SK-MEL-5 (cell line): ENCODE measurements at regions not wholly inside any gene's neighbourhood (a gene's known extent, or its start where the extent isn't known, plus 50 kb on each side); places are given as distances from the start of the nearest gene placed in this dataset.

ENCODE experiments used
- DNase-seq: peaks from one replicate; pipeline ENCODE4 v3.0.0-alpha.2; 2016; ENCODE audit warnings: low read depth, low spot score
- in situ Hi-C: cut with HindIII; loops from 2 replicates; pipeline ENCODE4 v1.10.0; 2016; ENCODE audit warnings: low sequenced_read_pairs, high pct_unique_total_duplicates, low pct_unique_long_range_greater_than_20kb

DNA sequence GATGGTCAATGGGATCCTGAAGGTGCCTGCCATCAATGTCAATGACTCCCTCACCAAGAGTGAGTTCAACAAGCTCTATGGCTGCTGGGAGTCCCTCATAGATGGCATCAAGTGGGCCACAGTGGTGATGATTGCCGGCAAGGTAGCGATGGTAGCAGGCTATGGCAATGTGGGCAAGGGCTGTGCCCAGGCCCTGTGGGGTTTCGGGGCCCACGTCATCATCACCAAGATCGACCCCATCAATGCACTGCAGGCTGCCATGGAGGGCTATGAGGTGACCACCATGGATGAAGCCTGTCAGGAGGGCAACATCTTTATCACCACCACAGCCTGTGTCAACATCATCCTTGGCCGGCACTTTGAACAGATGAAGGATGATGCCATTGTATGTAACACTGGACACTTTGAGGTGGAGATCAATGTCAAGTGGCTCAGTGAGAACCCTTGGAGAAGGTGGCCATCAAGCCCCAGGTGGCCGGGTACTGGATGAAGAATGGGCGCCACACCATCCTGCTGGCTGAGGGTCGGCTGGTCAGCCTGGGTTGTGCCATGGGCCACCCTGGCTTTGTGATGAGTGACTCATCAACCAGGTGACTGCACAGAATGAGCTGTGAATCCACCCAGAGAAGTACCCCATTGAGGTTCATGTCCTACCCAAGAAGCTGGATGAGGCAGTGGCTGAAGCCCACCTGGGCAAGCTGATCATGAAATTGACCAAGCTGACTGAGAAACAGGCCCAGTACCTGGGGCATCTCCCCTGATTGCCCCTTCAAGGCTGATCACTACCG lies 63.0 kb upstream of the ANTXRL start:
- no peak for DNase-seq
- in situ Hi-C loops, result no loop called here

GRCh38 chr10:46224414-46224682 lies 62.4 kb upstream of the ANTXRL start:
- in situ Hi-C loops, result no loop called here
- no peak for DNase-seq

DNA sequence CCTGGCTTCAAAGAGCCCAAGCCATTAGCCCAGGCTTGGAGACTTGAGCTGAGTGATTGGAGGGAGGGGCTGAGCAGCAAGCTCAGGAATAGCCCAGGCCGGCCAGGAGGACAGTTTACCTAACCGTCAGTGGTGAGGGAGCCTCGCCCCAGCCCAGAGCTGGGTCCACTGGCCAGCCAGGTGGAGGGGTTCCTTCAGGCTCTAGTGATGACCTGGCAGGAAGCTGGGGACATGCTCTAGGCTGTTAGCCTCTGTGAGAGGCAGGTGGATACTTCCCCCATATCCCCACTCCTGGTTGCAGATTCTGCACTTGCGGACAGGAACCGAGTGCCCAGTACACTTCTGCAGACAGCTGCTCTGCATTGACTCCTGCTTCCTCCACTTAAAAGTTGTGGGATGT lies 61.2 kb upstream of the ANTXRL start:
- in situ Hi-C loops, result no loop called here
- no peak for DNase-seq

- in situ Hi-C loops, result no loop called here
- no peak for DNase-seq
Observed at GRCh38 chr10:46226232-46226631, 60.6 kb upstream of the ANTXRL start.

GRCh38 chr10:46226900-46227558 lies 59.8 kb upstream of the ANTXRL start:
- in situ Hi-C loops, result no loop called here
- DNase-seq, result no peak

- no peak for DNase-seq
- in situ Hi-C loops, result no loop called here
Observed at GRCh38 chr10:46227571-46227935, 59.2 kb upstream of the ANTXRL start.

- in situ Hi-C loops, result no loop called here
- no peak for DNase-seq
Observed at GRCh38 chr10:46227936-46228562, 58.7 kb upstream of the ANTXRL start.

- peak; percentile 80 for DNase-seq
- in situ Hi-C loops, result no loop called here
Observed at GRCh38 chr10:46228563-46229071, 58.2 kb upstream of the ANTXRL start.

DNA sequence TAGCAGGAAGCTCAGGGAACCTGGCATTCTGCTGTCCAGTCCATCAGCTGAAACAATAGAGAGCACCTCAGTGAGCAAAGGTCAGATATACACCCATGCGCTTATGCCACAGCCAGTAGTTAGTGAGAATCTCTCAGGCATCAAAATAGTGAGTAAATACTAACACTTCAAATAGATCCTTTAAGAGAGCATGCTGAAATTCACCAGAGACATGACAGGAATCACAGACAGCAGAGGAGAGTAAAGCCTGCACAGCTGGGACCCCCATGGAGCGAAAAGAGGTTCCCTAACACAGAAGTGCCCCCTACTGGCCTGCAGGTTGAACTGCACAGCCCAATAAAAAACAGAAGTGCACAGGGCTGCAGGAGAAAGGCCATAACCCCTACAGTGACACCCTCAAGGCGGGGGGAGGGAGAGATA lies 57.6 kb upstream of the ANTXRL start:
- DNase-seq, result peak; percentile 43
- in situ Hi-C loops, result no loop called here

- in situ Hi-C loops, result no loop called here
- no peak for DNase-seq
Observed at GRCh38 chr10:46230615-46231014, 56.2 kb upstream of the ANTXRL start.

- in situ Hi-C loops, result no loop called here
- DNase-seq, result no peak
Observed at GRCh38 chr10:46231087-46231486, 55.7 kb upstream of the ANTXRL start.

GRCh38 chr10:46232084-46232483 lies 54.7 kb upstream of the ANTXRL start:
- no peak for DNase-seq
- in situ Hi-C loops, result no loop called here

- in situ Hi-C loops, result no loop called here
- DNase-seq, result no peak
Observed at GRCh38 chr10:46232666-46233065, 54.1 kb upstream of the ANTXRL start.

- no peak for DNase-seq
- in situ Hi-C loops, result no loop called here
Observed at GRCh38 chr10:46233181-46233580, 53.6 kb upstream of the ANTXRL start.

- no peak for DNase-seq
- in situ Hi-C loops, result no loop called here
Observed at GRCh38 chr10:46234026-46234425, 52.8 kb upstream of the ANTXRL start.

- in situ Hi-C loops, result no loop called here
- DNase-seq, result peak; percentile 49
Observed at GRCh38 chr10:46234431-46235060, 52.3 kb upstream of the ANTXRL start.

GRCh38 chr10:46235705-46236545 lies 50.9 kb upstream of the ANTXRL start:
- DNase-seq, result no peak
- in situ Hi-C loops, result no loop called here

DNA sequence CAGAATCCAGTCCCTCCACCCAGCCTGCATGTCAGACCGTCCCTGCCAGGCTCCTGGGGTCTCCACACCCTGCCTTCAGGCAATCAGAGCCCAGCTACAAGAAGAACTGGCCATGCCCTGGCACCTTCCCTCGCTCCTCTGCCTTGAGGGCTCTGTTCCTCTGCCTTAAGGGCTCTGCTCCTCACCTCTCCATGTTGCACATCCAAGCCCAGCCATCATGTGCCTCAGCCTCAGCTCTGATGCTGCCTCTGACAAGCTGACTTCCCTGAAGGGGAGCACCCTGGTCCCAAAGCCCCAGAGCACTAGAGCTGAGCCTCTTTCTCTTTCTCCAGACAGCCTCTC lies 50.3 kb upstream of the ANTXRL start:
- DNase-seq, result no peak
- in situ Hi-C loops, result no loop called here
